GM12878 (cell line): ENCODE measurements at regions not wholly inside any gene's neighbourhood (a gene's known extent, or its start where the extent isn't known, plus 50 kb on each side); places are given as distances from the start of the nearest gene placed in this dataset.

ENCODE experiments used
- ATAC-seq: fragments of 200-7000 bp; cut with Tn5 transposase; 3 replicates; pipeline ENCODE4 v1.9.1; 2020; ENCODE audit warnings: mild to moderate bottlenecking, moderate library complexity
- BruUV-seq: library from RNA; stranded (reverse); fragments of 400-500 nt; replicated peaks from 2 replicates; lab custom pipeline; 2021; lab: Mats Ljungman, UMichigan
- CTCF ChIA-PET: fragments of 300-600 bp; sonication (Branson Sonifier 250); formaldehyde crosslinking; extraction: SDS; loops from one replicate; lab custom pipeline; 2021; ENCODE audit warnings: inconsistent platforms; lab: Yijun Ruan, JAX
- POLR2A ChIA-PET: fragments of 350-600 bp; formaldehyde crosslinking; extraction: SDS; loops from one replicate; lab custom pipeline; 2021; ENCODE audit warnings: inconsistent platforms; lab: Charles Lee
- RAD21 ChIA-PET: fragments of 300-600 bp; sonication (Branson Sonifier 250); formaldehyde crosslinking; loops from one replicate; lab custom pipeline; 2023; ENCODE audit warnings: antibody characterized with exemption; ENCODE audit not compliant: unreplicated experiment; lab: Charles Lee
- SMC1A ChIA-PET: fragments of 300-600 bp; sonication (Branson Sonifier 250); formaldehyde crosslinking; loops from one replicate; lab custom pipeline; 2023; ENCODE audit not compliant: unreplicated experiment, uncharacterized antibody; lab: Charles Lee
- DNase-seq: peaks from one replicate; pipeline ENCODE4 v3.0.0-alpha.2; 2011; ENCODE audit warnings: low read depth, low spot score
- FAIRE-seq: peaks from 3 replicates; lab custom pipeline; 2011; peaks lifted over from hg19 to GRCh38; lab: Jason Lieb, UNC
- H2AFZ ChIP-seq: 2 replicates; pipeline ENCODE4 v1.6.0; 2011; ENCODE audit warnings: low read depth, low read length, control low read depth; ENCODE audit not compliant: control insufficient read depth
- H3K27ac ChIP-seq: 2 replicates; pipeline ENCODE4 v1.5.1; 2011; ENCODE audit warnings: control low read depth; ENCODE audit not compliant: control insufficient read depth, insufficient read depth
- H3K27me3 ChIP-seq, 2 experiments: replicated peaks in 1 of 2; 2 replicates each; pipeline versions ENCODE4 v1.6.0 to v1.6.1; 2011; ENCODE audit warnings: low read length in 1 of 2; ENCODE audit not compliant: control insufficient read depth in 2 of 2, insufficient read depth in 2 of 2
- H3K36me3 ChIP-seq, 2 experiments: 2 replicates each; pipeline ENCODE4 v1.5.1; 2011; ENCODE audit warnings: low read length in 1 of 2; ENCODE audit not compliant: control insufficient read depth in 2 of 2, insufficient read depth in 2 of 2
- H3K4me1 ChIP-seq: 2 replicates; pipeline ENCODE4 v1.6.1; 2011; ENCODE audit warnings: mild to moderate bottlenecking, low read length, moderate library complexity, mixed read lengths; ENCODE audit not compliant: control insufficient read depth, insufficient read depth
- H3K4me2 ChIP-seq: 2 replicates; pipeline ENCODE4 v1.6.0; 2011; ENCODE audit warnings: control low read depth; ENCODE audit not compliant: control insufficient read depth, insufficient read depth
- H3K4me3 ChIP-seq: fragments of 200-600 bp; sonication (generic); 2 replicates; pipeline ENCODE4 v1.5.1; 2016
- H3K79me2 ChIP-seq: 2 replicates; pipeline ENCODE4 v1.6.0; 2011; ENCODE audit warnings: low read length; ENCODE audit not compliant: control insufficient read depth, insufficient read depth
- H3K9ac ChIP-seq: 2 replicates; pipeline ENCODE4 v1.8.0; 2011; ENCODE audit warnings: low read length, control low read depth, mixed read lengths; ENCODE audit not compliant: control insufficient read depth, insufficient read depth
- H3K9me3 ChIP-seq: replicated peaks from 3 replicates; pipeline ENCODE4 v1.5.1; 2011; ENCODE audit warnings: mild to moderate bottlenecking, low read length; ENCODE audit not compliant: control insufficient read depth, insufficient read depth
- H4K20me1 ChIP-seq: 2 replicates; pipeline ENCODE4 v1.6.0; 2011; ENCODE audit not compliant: control insufficient read depth, insufficient read depth
- CEBPB ChIP-seq, 2 experiments: fragments of 150-350 bp in 1 of 2; IDR thresholded peaks; 2 replicates each; pipeline ENCODE4 v1.6.1; 2012 to 2014; ENCODE audit warnings: low read depth in 2 of 2, low read length in 2 of 2, borderline replicate concordance in 1 of 2, inconsistent platforms in 1 of 2
- CREB1 ChIP-seq: IDR thresholded peaks from 2 replicates; pipeline ENCODE4 v1.6.1; 2012; ENCODE audit warnings: low read depth, mild to moderate bottlenecking, inconsistent platforms
- CREM ChIP-seq: IDR thresholded peaks from 2 replicates; pipeline ENCODE4 v1.6.1; 2014; ENCODE audit warnings: antibody characterized with exemption, low read depth
- IRF4 ChIP-seq: IDR thresholded peaks from 2 replicates; pipeline ENCODE4 v1.6.1; 2011; ENCODE audit warnings: low read depth, low read length
- NR2C1 ChIP-seq: fragments of 450-650 bp; IDR thresholded peaks from 2 replicates; pipeline ENCODE4 v1.6.1; 2017; ENCODE audit warnings: antibody characterized with exemption, mild to moderate bottlenecking, moderate library complexity
- NRF1 ChIP-seq: conservative IDR thresholded peaks from 2 replicates; pipeline ENCODE4 v1.6.1; 2011; ENCODE audit warnings: mild to moderate bottlenecking, low read depth, low read length, improper control_type of control experiment
- RCOR1 ChIP-seq: conservative IDR thresholded peaks from 2 replicates; pipeline ENCODE4 v1.6.1; 2012; ENCODE audit warnings: low read depth, low read length, improper control_type of control experiment
- ZZZ3 ChIP-seq: IDR thresholded peaks from 2 replicates; pipeline ENCODE4 v1.6.1; 2011; ENCODE audit warnings: low read depth; ENCODE audit not compliant: control insufficient read depth, insufficient read length
- WGBS: methylation state at CpG from one replicate; pipeline ENCODE4 v1.1.6; 2016; ENCODE audit warnings: low lambda C conversion rate; ENCODE audit not compliant: insufficient replicate concordance, insufficient coverage; ENCODE audit errors: missing lambda C conversion rate; 5-methylcytosine and 5-hydroxymethylcytosine counted together
- in situ Hi-C: fragments of 300-500 bp; cut with MboI; formaldehyde crosslinking; loops from 9 replicates; pipeline ENCODE4 v1.14.3; 2018; ENCODE audit warnings: mixed read lengths
- intact Hi-C: fragments of 100-400 bp; cut with micrococcal nuclease; formaldehyde crosslinking; loops from one replicate; pipeline ENCODE4 v1.14.2; 2022; ENCODE audit not compliant: unreplicated experiment
- TF ChIP-seq, protein P1 (sequence below): fragments of 450-650 bp; conservative IDR thresholded peaks from 2 replicates; pipeline ENCODE4 v1.6.1; 2017; ENCODE audit warnings: mild to moderate bottlenecking, moderate library complexity

DNA sequence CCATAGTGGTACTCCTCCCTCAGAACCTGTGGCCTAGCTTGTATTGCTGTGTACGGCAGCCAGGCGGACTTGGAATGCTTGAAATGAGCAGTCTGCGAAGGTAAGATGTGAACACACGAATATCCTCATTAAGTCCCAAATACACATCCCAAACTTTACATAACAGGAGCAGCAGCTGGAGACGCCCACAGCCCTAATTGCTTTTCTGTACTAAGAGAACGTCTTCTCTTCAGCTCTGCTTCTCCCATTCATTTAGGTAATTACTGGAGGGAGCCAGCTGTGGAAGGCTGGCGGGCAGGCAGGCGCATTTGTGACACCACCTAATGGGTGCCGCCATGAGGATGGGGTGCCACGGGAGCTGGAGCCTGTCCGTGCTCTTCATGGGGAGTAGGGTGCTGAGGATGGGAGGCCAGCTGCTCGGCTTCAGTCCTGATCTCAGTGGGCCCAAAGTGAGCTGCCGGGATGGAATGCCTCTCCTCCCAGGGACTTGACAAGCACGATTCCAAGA lies 66.6 kb upstream of the POU3F1 start:
- ATAC-seq (no peak), FAIRE-seq (no peak), DNase-seq (no peak)
- Histone ChIP-seq H4K20me1 (no peaks in the 10 kb centered on the region), H3K9ac (no peak overlapping the region), H3K4me3 (no peak overlapping the region), H3K27me3 (no peaks in the 10 kb centered on the region), H3K27ac (no peak overlapping the region), H3K36me3 (no peaks in the 10 kb centered on the region), H3K9me3 (0 out of 3 replicates have a peak, but pooled peaks cover 1% of the 10 kb centered on the region), H3K4me2 (no peak overlapping the region), H2AFZ (no peak overlapping the region), H3K4me1 (no peaks in the 10 kb centered on the region), H3K79me2 (no peaks in the 10 kb centered on the region)
- in situ Hi-C loops = no loop called here
- TF ChIP-seq, protein P1, sequence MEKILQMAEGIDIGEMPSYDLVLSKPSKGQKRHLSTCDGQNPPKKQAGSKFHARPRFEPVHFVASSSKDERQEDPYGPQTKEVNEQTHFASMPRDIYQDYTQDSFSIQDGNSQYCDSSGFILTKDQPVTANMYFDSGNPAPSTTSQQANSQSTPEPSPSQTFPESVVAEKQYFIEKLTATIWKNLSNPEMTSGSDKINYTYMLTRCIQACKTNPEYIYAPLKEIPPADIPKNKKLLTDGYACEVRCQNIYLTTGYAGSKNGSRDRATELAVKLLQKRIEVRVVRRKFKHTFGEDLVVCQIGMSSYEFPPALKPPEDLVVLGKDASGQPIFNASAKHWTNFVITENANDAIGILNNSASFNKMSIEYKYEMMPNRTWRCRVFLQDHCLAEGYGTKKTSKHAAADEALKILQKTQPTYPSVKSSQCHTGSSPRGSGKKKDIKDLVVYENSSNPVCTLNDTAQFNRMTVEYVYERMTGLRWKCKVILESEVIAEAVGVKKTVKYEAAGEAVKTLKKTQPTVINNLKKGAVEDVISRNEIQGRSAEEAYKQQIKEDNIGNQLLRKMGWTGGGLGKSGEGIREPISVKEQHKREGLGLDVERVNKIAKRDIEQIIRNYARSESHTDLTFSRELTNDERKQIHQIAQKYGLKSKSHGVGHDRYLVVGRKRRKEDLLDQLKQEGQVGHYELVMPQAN = no peak
- TF ChIP-seq CREM (no peak), NRF1 (no peak), RCOR1 (no peak), CEBPB (IDR thresholded peaks at IDR 0.05; ENCODE audit: borderline replicate concordance in 1 of 2, low read depth in 2 of 2, low read length in 2 of 2) (no peak), CREB1 (no peak), NR2C1 (no peak), IRF4 (no peak), ZZZ3 (no peak)
- no TSS peak for BruUV-seq
- ChIA-PET POLR2A (no interaction called here), SMC1A (interaction anchor here (0.7 kb wide), 1 partner anchor 193 kb away, joined by 4 read pairs; no protein-coding TSS in a partner anchor), RAD21 (no interaction called here), CTCF (interaction anchor here (1.8 kb wide), 1 partner anchor 16 kb away, joined by 5 read pairs; no protein-coding TSS in a partner anchor)
- WGBS = 55% methylated on average over 14 of the region's 14 CpGs
- intact Hi-C loops = no loop called here
